SK-N-SH treated with all-trans-retinoic acid at 6 μM for 48 hours (cell line): ENCODE measurements at regions not wholly inside any gene's neighbourhood (a gene's known extent, or its start where the extent isn't known, plus 50 kb on each side); places are given as distances from the start of the nearest gene placed in this dataset.

Source experiments
- ATAC-seq: fragments of 200-7000 bp; cut with Tn5 transposase; 3 replicates; pipeline ENCODE4 v1.9.1; 2020; ENCODE audit warnings: mild to moderate bottlenecking, moderate library complexity
- ARNTL ChIP-seq: fragments of 450-650 bp; formaldehyde crosslinking; IDR thresholded peaks from 2 replicates; pipeline ENCODE4 v1.5.0; 2020; ENCODE audit warnings: low read depth, mild to moderate bottlenecking, moderate library complexity, borderline replicate concordance
- CSDC2 ChIP-seq: fragments of 250-450 bp; sonication (Bioruptor Pico); IDR thresholded peaks from 2 replicates; pipeline ENCODE4 v1.5.0; 2020; ENCODE audit warnings: mild to moderate bottlenecking, moderate library complexity
- ESRRG ChIP-seq: fragments of 250-450 bp; sonication (Bioruptor Pico); IDR thresholded peaks from 2 replicates; pipeline ENCODE4 v1.6.1; 2021; ENCODE audit warnings: mild to moderate bottlenecking
- GLIS3 ChIP-seq: fragments of 250-450 bp; sonication (Bioruptor Pico); IDR thresholded peaks from 2 replicates; pipeline ENCODE4 v1.5.0; 2020; ENCODE audit warnings: mild to moderate bottlenecking, moderate library complexity
- ISL1 ChIP-seq: fragments of 250-450 bp; sonication (Bioruptor Pico); IDR thresholded peaks from 2 replicates; pipeline ENCODE4 v2.1.2; 2022; ENCODE audit warnings: mild to moderate bottlenecking, moderate library complexity
- OSR1 ChIP-seq: fragments of 250-450 bp; sonication (Bioruptor Pico); IDR thresholded peaks from 2 replicates; pipeline ENCODE4 v1.8.0; 2022; ENCODE audit warnings: moderate library complexity, mild to moderate bottlenecking, inconsistent platforms
- PPARA ChIP-seq: fragments of 250-450 bp; sonication (Bioruptor Pico); IDR thresholded peaks from 2 replicates; pipeline ENCODE4 v1.5.0; 2020; ENCODE audit warnings: mild to moderate bottlenecking, borderline replicate concordance
- RARB ChIP-seq: fragments of 250-450 bp; sonication (Bioruptor Pico); IDR thresholded peaks from 2 replicates; pipeline ENCODE4 v1.8.0; 2021; ENCODE audit warnings: mild to moderate bottlenecking, moderate library complexity
- SNAI2 ChIP-seq: fragments of 250-450 bp; sonication (Bioruptor Pico); IDR thresholded peaks from 2 replicates; pipeline ENCODE4 v1.5.0; 2020; ENCODE audit warnings: mild to moderate bottlenecking, moderate library complexity
- TCF4 ChIP-seq: fragments of 250-450 bp; sonication (Bioruptor Pico); IDR thresholded peaks from 2 replicates; pipeline ENCODE4 v1.8.0; 2021; ENCODE audit warnings: mild to moderate bottlenecking, moderate library complexity, borderline replicate concordance
- TOX ChIP-seq: fragments of 250-450 bp; sonication (Bioruptor Pico); IDR thresholded peaks from 2 replicates; pipeline ENCODE4 v1.8.0; 2021; ENCODE audit warnings: mild to moderate bottlenecking, moderate library complexity, borderline replicate concordance
- ZC3H10 ChIP-seq: fragments of 250-450 bp; sonication (Bioruptor Pico); IDR thresholded peaks from 2 replicates; pipeline ENCODE4 v1.5.1; 2021; ENCODE audit warnings: mild to moderate bottlenecking, moderate library complexity
- ZFP30 ChIP-seq: fragments of 450-650 bp; formaldehyde crosslinking; IDR thresholded peaks from 2 replicates; pipeline ENCODE4 v1.5.0; 2022; ENCODE audit warnings: mild to moderate bottlenecking, moderate library complexity
- ZNF565 ChIP-seq: fragments of 450-650 bp; formaldehyde crosslinking; conservative IDR thresholded peaks from 2 replicates; pipeline ENCODE4 v1.5.0; 2020; ENCODE audit warnings: low read depth, mild to moderate bottlenecking, moderate library complexity
- ZNF70 ChIP-seq: fragments of 450-650 bp; formaldehyde crosslinking; IDR thresholded peaks from 2 replicates; pipeline ENCODE4 v1.5.0; 2020; ENCODE audit warnings: mild to moderate bottlenecking, moderate library complexity
- ZNF8 ChIP-seq: fragments of 450-650 bp; formaldehyde crosslinking; IDR thresholded peaks from 2 replicates; pipeline ENCODE4 v1.5.0; 2020; ENCODE audit warnings: mild to moderate bottlenecking, moderate library complexity
- TF ChIP-seq, protein P1 (sequence below): fragments of 250-450 bp; sonication (Bioruptor Pico); IDR thresholded peaks from 2 replicates; pipeline ENCODE4 v1.8.0; 2021; ENCODE audit warnings: low read depth, mild to moderate bottlenecking, moderate library complexity, borderline replicate concordance
- TF ChIP-seq, protein P2 (sequence below): fragments of 250-450 bp; sonication (Bioruptor Pico); IDR thresholded peaks from 2 replicates; pipeline ENCODE4 v1.5.1; 2020; ENCODE audit warnings: low read depth, mild to moderate bottlenecking, moderate library complexity
- TF ChIP-seq, protein P3 (sequence below): fragments of 250-450 bp; sonication (Bioruptor Pico); IDR thresholded peaks from 2 replicates; pipeline ENCODE4 v1.8.0; 2020; ENCODE audit warnings: mild to moderate bottlenecking, moderate library complexity, borderline replicate concordance
- TF ChIP-seq, protein P4 (sequence below): fragments of 250-450 bp; sonication (Bioruptor Pico); IDR thresholded peaks from 2 replicates; pipeline ENCODE4 v1.5.0; 2020; ENCODE audit warnings: mild to moderate bottlenecking, moderate library complexity

DNA sequence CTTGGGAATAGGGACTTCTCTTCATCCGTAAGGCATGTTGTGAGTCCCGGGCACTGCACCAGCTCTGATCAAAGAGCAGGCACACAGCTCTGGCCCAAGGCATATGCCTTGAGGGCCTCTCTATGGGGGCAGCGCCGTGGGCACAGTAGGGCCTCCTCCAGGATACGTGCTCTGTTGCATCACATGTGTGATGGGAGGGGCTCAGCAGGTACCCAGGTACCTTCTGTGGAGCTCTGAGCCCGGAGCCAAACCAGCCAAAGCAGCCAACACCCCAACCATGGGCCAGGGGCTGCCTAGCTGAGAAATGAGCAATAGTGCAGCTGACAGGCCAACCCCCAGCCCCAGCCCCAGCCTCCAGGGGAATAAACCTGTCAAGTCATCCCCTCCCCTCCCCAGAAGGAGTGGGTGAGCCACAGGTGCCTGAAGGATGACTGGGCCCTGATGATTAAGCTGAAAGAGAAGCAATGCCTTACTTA lies 79.7 kb upstream of the SHISAL1 start:
- no peak for ATAC-seq

DNA sequence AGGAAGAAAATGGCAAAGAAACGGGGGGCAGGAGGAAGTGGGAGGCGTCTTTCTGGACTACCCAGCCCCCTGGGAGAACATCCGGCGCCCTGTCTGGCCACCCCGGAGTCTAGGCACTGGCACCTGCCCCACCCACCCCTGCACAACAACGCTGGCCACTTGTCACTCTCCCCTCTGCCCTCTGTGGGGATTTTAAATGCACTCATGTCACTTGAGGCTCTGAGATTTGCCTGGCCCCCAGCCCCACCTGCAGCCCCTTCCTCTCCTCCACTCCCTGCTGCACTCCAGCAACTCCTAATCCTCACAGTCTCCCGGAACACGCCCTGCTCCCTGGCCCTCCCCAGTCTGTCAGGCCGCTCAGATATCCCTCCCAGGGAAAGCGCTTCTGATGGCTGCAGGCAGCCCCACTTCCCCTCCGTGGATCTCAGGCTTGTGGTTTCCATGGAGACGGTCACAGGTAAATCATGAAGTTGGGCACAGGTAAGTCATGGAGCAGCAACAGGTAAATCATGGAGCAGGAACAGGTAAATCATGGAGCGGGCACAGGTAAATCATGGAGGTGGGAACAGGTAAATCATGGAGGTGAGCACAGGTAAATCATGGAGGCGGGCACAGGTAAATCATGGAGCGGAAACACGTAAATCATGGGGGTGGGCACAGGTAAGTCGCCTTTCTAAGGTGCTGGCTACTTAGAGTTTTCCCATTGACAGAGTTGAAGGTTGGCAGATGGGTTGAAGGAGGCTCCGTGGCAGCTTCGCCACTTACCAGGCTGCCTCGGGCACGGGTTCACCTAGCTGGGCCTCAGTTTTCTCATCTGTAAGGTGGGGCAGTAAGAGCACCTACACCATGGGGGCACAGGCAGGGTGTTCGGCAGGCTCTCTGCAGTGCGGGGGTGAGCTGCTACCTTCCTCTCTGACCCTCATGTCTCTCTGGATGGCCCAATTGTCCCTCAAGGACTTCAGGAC lies 79.0 kb upstream of the SHISAL1 start:
- ATAC-seq: no peak
- TF ChIP-seq OSR1 (CRISPR knock-in tag) (no peak), ZNF70 (no peak), ISL1 (CRISPR knock-in tag) (no peak), TCF4 (CRISPR knock-in tag) (no peak), TOX (no peak), RARB (CRISPR knock-in tag) (no peak), SNAI2 (CRISPR knock-in tag) (no peak), ZNF8 (CRISPR knock-in tag) (no peak)
- TF ChIP-seq, protein P1, sequence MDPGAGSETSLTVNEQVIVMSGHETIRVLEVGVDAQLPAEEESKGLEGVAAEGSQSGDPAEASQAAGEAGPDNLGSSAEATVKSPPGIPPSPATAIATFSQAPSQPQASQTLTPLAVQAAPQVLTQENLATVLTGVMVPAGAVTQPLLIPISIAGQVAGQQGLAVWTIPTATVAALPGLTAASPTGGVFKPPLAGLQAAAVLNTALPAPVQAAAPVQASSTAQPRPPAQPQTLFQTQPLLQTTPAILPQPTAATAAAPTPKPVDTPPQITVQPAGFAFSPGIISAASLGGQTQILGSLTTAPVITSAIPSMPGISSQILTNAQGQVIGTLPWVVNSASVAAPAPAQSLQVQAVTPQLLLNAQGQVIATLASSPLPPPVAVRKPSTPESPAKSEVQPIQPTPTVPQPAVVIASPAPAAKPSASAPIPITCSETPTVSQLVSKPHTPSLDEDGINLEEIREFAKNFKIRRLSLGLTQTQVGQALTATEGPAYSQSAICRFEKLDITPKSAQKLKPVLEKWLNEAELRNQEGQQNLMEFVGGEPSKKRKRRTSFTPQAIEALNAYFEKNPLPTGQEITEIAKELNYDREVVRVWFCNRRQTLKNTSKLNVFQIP (CRISPR knock-in tag): no peak
- TF ChIP-seq, protein P2, sequence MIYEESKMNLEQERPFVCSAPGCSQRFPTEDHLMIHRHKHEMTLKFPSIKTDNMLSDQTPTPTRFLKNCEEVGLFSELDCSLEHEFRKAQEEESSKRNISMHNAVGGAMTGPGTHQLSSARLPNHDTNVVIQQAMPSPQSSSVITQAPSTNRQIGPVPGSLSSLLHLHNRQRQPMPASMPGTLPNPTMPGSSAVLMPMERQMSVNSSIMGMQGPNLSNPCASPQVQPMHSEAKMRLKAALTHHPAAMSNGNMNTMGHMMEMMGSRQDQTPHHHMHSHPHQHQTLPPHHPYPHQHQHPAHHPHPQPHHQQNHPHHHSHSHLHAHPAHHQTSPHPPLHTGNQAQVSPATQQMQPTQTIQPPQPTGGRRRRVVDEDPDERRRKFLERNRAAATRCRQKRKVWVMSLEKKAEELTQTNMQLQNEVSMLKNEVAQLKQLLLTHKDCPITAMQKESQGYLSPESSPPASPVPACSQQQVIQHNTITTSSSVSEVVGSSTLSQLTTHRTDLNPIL (CRISPR knock-in tag): no peak
- TF ChIP-seq, protein P3, sequence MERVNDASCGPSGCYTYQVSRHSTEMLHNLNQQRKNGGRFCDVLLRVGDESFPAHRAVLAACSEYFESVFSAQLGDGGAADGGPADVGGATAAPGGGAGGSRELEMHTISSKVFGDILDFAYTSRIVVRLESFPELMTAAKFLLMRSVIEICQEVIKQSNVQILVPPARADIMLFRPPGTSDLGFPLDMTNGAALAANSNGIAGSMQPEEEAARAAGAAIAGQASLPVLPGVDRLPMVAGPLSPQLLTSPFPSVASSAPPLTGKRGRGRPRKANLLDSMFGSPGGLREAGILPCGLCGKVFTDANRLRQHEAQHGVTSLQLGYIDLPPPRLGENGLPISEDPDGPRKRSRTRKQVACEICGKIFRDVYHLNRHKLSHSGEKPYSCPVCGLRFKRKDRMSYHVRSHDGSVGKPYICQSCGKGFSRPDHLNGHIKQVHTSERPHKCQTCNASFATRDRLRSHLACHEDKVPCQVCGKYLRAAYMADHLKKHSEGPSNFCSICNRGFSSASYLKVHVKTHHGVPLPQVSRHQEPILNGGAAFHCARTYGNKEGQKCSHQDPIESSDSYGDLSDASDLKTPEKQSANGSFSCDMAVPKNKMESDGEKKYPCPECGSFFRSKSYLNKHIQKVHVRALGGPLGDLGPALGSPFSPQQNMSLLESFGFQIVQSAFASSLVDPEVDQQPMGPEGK: no peak

More for the DNA sequence above, 79.7 kb upstream of the SHISAL1 start:
- TF ChIP-seq RARB (CRISPR knock-in tag) (no peak), ARNTL (CRISPR knock-in tag) (no peak), ZNF8 (CRISPR knock-in tag) (no peak), ZNF565 (CRISPR knock-in tag) (no peak), PPARA (CRISPR knock-in tag) (no peak), ESRRG (CRISPR knock-in tag) (no peak), ZFP30 (CRISPR knock-in tag) (no peak), ISL1 (CRISPR knock-in tag) (no peak), TOX (no peak), CSDC2 (CRISPR knock-in tag) (no peak), ZC3H10 (CRISPR knock-in tag) (no peak), OSR1 (CRISPR knock-in tag) (no peak), GLIS3 (CRISPR knock-in tag) (no peak), SNAI2 (CRISPR knock-in tag) (no peak)
- TF ChIP-seq, protein P1 (CRISPR knock-in tag): no peak
- TF ChIP-seq, protein P3: no peak
- TF ChIP-seq, protein P4, sequence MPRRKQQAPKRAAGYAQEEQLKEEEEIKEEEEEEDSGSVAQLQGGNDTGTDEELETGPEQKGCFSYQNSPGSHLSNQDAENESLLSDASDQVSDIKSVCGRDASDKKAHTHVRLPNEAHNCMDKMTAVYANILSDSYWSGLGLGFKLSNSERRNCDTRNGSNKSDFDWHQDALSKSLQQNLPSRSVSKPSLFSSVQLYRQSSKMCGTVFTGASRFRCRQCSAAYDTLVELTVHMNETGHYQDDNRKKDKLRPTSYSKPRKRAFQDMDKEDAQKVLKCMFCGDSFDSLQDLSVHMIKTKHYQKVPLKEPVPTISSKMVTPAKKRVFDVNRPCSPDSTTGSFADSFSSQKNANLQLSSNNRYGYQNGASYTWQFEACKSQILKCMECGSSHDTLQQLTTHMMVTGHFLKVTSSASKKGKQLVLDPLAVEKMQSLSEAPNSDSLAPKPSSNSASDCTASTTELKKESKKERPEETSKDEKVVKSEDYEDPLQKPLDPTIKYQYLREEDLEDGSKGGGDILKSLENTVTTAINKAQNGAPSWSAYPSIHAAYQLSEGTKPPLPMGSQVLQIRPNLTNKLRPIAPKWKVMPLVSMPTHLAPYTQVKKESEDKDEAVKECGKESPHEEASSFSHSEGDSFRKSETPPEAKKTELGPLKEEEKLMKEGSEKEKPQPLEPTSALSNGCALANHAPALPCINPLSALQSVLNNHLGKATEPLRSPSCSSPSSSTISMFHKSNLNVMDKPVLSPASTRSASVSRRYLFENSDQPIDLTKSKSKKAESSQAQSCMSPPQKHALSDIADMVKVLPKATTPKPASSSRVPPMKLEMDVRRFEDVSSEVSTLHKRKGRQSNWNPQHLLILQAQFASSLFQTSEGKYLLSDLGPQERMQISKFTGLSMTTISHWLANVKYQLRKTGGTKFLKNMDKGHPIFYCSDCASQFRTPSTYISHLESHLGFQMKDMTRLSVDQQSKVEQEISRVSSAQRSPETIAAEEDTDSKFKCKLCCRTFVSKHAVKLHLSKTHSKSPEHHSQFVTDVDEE: no peak
- TF ChIP-seq, protein P2 (CRISPR knock-in tag): no peak
